VCaP (cell line): ENCODE measurements at regions not wholly inside any gene's neighbourhood (a gene's known extent, or its start where the extent isn't known, plus 50 kb on each side); places are given as distances from the start of the nearest gene placed in this dataset.

ENCODE experiments used
- H3K27ac ChIP-seq: fragments of 450-650 bp; 2 replicates; pipeline ENCODE4 v1.5.1; 2017
- CTCF ChIP-seq: fragments of 450-650 bp; conservative IDR thresholded peaks from 2 replicates; pipeline ENCODE4 v1.5.1; 2017; ENCODE audit warnings: mild to moderate bottlenecking, moderate library complexity

GRCh38 chr6:167763056-167763944 lies 63.4 kb upstream of the AFDN start:
- TF ChIP-seq CTCF: no peak
- no peak overlapping the region for H3K27ac ChIP-seq

GRCh38 chr6:167764215-167764614 lies 62.5 kb upstream of the AFDN start:
- no peak for TF ChIP-seq CTCF
- no peak overlapping the region for H3K27ac ChIP-seq

- no peak for TF ChIP-seq CTCF
- no peak overlapping the region for H3K27ac ChIP-seq
Observed at GRCh38 chr6:167764713-167765479, 61.8 kb upstream of the AFDN start.

GRCh38 chr6:167766986-167767714 lies 59.6 kb upstream of the AFDN start:
- no peak for TF ChIP-seq CTCF
- H3K27ac ChIP-seq: no peak overlapping the region

GRCh38 chr6:167767715-167768107 lies 59.0 kb upstream of the AFDN start:
- no peak for TF ChIP-seq CTCF
- H3K27ac ChIP-seq: no peak overlapping the region

GRCh38 chr6:167768471-167769215 lies 58.1 kb upstream of the AFDN start:
- H3K27ac ChIP-seq: no peak overlapping the region
- no peak for TF ChIP-seq CTCF
